ENCODE measurements at regions not wholly inside any gene's neighbourhood (a gene's known extent, or its start where the extent isn't known, plus 50 kb on each side); places are given as distances from the start of the nearest gene placed in this dataset.

DNA sequence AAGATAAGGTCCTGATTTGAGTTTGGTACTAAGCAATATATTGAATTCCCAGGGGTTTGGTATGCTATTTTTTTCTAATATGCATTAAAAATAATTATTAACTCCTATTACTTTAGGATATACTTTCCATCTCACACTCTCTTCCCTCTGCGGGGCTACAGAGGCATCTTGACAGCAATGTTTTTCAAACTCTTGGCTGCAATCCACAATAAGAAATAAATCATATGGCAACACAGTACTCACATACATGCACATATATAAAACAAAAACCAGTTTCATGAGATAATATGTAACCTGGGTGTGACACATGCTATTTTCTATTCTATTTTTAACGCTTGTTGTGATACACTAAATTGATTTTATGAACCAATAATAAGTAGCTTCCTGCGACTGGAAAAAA is 189.5 kb downstream of the UNC5CL start:
- TF ChIP-seq, protein P1, sequence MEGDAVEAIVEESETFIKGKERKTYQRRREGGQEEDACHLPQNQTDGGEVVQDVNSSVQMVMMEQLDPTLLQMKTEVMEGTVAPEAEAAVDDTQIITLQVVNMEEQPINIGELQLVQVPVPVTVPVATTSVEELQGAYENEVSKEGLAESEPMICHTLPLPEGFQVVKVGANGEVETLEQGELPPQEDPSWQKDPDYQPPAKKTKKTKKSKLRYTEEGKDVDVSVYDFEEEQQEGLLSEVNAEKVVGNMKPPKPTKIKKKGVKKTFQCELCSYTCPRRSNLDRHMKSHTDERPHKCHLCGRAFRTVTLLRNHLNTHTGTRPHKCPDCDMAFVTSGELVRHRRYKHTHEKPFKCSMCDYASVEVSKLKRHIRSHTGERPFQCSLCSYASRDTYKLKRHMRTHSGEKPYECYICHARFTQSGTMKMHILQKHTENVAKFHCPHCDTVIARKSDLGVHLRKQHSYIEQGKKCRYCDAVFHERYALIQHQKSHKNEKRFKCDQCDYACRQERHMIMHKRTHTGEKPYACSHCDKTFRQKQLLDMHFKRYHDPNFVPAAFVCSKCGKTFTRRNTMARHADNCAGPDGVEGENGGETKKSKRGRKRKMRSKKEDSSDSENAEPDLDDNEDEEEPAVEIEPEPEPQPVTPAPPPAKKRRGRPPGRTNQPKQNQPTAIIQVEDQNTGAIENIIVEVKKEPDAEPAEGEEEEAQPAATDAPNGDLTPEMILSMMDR (IDR thresholded peaks at IDR 0.05) = no peak
- Histone ChIP-seq H3K4me1 (no peaks in the 10 kb centered on the region), H3K27me3 (ENCODE audit: insufficient read depth in 3 of 3, low read length in 2 of 3) (no peaks in the 10 kb centered on the region), H3K36me3 (ENCODE audit: insufficient read depth in 1 of 2, low read depth in 1 of 2) (no peaks in the 10 kb centered on the region), H3K9me3 (no peaks in the 10 kb centered on the region), H3K27ac (no peak overlapping the region), H3K4me3 (no peak overlapping the region)
- 42 to 66% (median 46%) methylated on average over 3 of the region's 3 CpGs for WGBS, 3 donors
- intact Hi-C loops (cut with DNase I) = no loop called here
- no peak for DNase-seq
- no peak for ATAC-seq

DNA sequence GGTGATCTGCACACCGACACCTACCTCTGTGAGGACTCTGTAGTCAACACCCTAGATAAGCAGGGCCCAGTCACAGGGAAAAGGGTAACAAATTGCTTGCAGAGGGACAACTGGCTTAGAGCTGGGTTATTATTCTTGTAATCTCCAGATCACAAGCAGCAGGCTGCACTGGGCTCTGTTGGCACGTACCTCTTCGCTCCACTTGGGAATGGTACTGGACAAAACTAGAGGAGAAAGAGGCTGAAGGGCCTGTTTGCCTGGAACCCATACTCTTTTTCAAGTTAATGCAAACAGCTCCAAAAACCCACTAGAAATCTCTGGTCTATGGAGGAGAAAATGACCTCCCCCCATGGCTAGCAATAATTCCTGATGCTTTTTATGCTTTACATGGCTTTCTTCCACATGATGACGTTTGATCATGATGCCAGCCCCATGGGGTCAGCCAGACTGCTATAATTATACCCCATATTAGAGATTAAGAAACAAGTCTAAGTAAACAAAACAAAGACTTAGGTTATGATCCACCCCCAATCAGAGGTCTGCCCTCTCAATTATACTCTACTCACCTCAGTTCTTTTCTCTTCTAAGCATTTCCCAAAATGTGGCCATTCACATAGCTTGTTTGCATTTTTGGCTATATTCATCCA is 190.0 kb downstream of the UNC5CL start:
- DNase-seq (no peak), ATAC-seq (no peak)
- WGBS, 3 donors = 49 to 73% (median 50%) methylated on average over 4 of the region's 4 CpGs
- Histone ChIP-seq H3K27me3 (ENCODE audit: insufficient read depth in 3 of 3, low read length in 2 of 3) (no peaks in the 10 kb centered on the region), H3K27ac (no peak overlapping the region), H3K36me3 (ENCODE audit: insufficient read depth in 1 of 2, low read depth in 1 of 2) (no peaks in the 10 kb centered on the region), H3K4me1 (no peaks in the 10 kb centered on the region), H3K4me3 (no peak overlapping the region), H3K9me3 (no peaks in the 10 kb centered on the region)
- TF ChIP-seq, protein P1 (IDR thresholded peaks at IDR 0.05) = no peak
- intact Hi-C loops (cut with DNase I) = no loop called here

- H3K4me3 ChIP-seq = no peak overlapping the region
- H3K4me1 ChIP-seq = no peaks in the 10 kb centered on the region
- intact Hi-C loops (cut with DNase I) = no loop called here
- no peak for DNase-seq
- WGBS, 3 donors = 85 to 93% (median 91%) methylated on average over 5 of the region's 5 CpGs
- no peaks in the 10 kb centered on the region for H3K36me3 ChIP-seq (ENCODE audit: insufficient read depth in 1 of 2, low read depth in 1 of 2)
- no peaks in the 10 kb centered on the region for H3K9me3 ChIP-seq
- no peak overlapping the region for H3K27ac ChIP-seq
- ATAC-seq = no peak
- TF ChIP-seq, protein P1 (IDR thresholded peaks at IDR 0.05) = no peak
- no peaks in the 10 kb centered on the region for H3K27me3 ChIP-seq (ENCODE audit: insufficient read depth in 3 of 3, low read length in 2 of 3)
Measured at GRCh38 chr6:40848038-40848437, 191.0 kb downstream of the UNC5CL start.

GRCh38 chr6:40845553-40845952 is 193.5 kb downstream of the UNC5CL start:
- DNase-seq = no peak
- Histone ChIP-seq H3K27me3 (ENCODE audit: insufficient read depth in 3 of 3, low read length in 2 of 3) (no peaks in the 10 kb centered on the region), H3K27ac (no peak overlapping the region), H3K4me3 (no peak overlapping the region), H3K36me3 (ENCODE audit: insufficient read depth in 1 of 2, low read depth in 1 of 2) (no peaks in the 10 kb centered on the region), H3K4me1 (no peaks in the 10 kb centered on the region), H3K9me3 (no peaks in the 10 kb centered on the region)
- TF ChIP-seq, protein P1 (IDR thresholded peaks at IDR 0.05) = peak; percentile 41
- peak in 2 of 4 donors; percentile 52 to 54 for ATAC-seq
- WGBS, 3 donors = 64 to 67% (median 65%) methylated on average over 1 to 2 of the region's 2 CpGs
- intact Hi-C loops (cut with DNase I) = no loop called here

DNA sequence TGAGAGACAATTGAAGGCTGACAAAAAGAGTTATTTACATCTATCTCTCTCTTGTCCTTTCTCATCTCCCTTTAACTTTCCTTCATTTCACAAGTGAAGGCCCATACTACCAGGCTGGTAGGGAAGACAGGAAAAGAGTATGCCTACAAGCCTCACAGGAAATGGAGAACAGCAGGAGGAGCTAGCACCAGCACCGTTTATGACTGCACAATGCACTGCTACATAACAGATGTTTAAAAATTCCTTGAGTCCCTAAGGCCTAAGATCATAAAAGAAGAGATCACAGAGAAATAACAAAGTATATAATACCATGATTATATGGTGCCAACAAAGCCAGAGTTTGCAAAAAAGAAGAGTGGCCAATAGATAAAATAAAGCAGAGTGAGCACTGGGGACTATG is 194.8 kb downstream of the UNC5CL start:
- WGBS, 3 donors = 19 to 33% (median 24%) methylated on average over 1 of the region's 1 CpG
- H3K27me3 ChIP-seq (ENCODE audit: insufficient read depth in 3 of 3, low read length in 2 of 3) = no peaks in the 10 kb centered on the region
- TF ChIP-seq, protein P1 (IDR thresholded peaks at IDR 0.05) = no peak
- no peak for ATAC-seq
- no peaks in the 10 kb centered on the region for H3K36me3 ChIP-seq (ENCODE audit: insufficient read depth in 1 of 2, low read depth in 1 of 2)
- H3K4me3 ChIP-seq = no peak overlapping the region
- H3K4me1 ChIP-seq = no peaks in the 10 kb centered on the region
- intact Hi-C loops (cut with DNase I) = no loop called here
- no peaks in the 10 kb centered on the region for H3K9me3 ChIP-seq
- H3K27ac ChIP-seq = no peak overlapping the region
- DNase-seq = no peak
